HG03108 (cell line): ENCODE measurements at regions not wholly inside any gene's neighbourhood (a gene's known extent, or its start where the extent isn't known, plus 50 kb on each side); places are given as distances from the start of the nearest gene placed in this dataset.

Experiments used
- ATAC-seq: cut with Tn5 transposase; IDR thresholded peaks from one replicate; pipeline ENCODE4 v1.9.1; 2021; ENCODE audit warnings: moderate library complexity; ENCODE audit not compliant: unreplicated experiment

- ATAC-seq = no peak
Observed at GRCh38 chr4:1543561-1543960, 137.3 kb upstream of the NKX1-1 start.

- no peak for ATAC-seq
Observed at GRCh38 chr4:1542516-1543320, 136.5 kb upstream of the NKX1-1 start.

- ATAC-seq = no peak
Observed at GRCh38 chr4:1542226-1542490, 135.9 kb upstream of the NKX1-1 start.

- no peak for ATAC-seq
Observed at GRCh38 chr4:1541449-1542225, 135.4 kb upstream of the NKX1-1 start.

GRCh38 chr4:1540601-1541375, 134.5 kb upstream of the NKX1-1 start:
- ATAC-seq = no peak

- no peak for ATAC-seq
Observed at GRCh38 chr4:1539859-1540600, 133.8 kb upstream of the NKX1-1 start.

- ATAC-seq = no peak
Observed at GRCh38 chr4:1538941-1539772, 132.9 kb upstream of the NKX1-1 start.

- no peak for ATAC-seq
Observed at GRCh38 chr4:1538096-1538410, 131.8 kb upstream of the NKX1-1 start.

GRCh38 chr4:1537410-1538095, 131.3 kb upstream of the NKX1-1 start:
- ATAC-seq = no peak

- no peak for ATAC-seq
Observed at GRCh38 chr4:1536579-1537409, 130.6 kb upstream of the NKX1-1 start.

GRCh38 chr4:1535926-1536578, 129.8 kb upstream of the NKX1-1 start:
- ATAC-seq = no peak

- no peak for ATAC-seq
Observed at GRCh38 chr4:1534876-1535526, 128.8 kb upstream of the NKX1-1 start.

GRCh38 chr4:1534095-1534872, 128.0 kb upstream of the NKX1-1 start:
- no peak for ATAC-seq

GRCh38 chr4:1533501-1534064, 127.3 kb upstream of the NKX1-1 start:
- ATAC-seq = no peak

GRCh38 chr4:1532549-1533395, 126.5 kb upstream of the NKX1-1 start:
- ATAC-seq = no peak
